ENCODE measurements at regions not wholly inside any gene's neighbourhood (a gene's known extent, or its start where the extent isn't known, plus 50 kb on each side); places are given as distances from the start of the nearest gene placed in this dataset.

- DNase-seq (ENCODE audit: low spot score): no peak
- in situ Hi-C loops (cut with HindIII; ENCODE audit: low sequenced_read_pairs): no loop called here
These were observed 290.8 kb upstream of the B3GAT1 start for GRCh38 chr11:134702827-134703226.

GRCh38 chr11:134701564-134702165, 289.6 kb upstream of the B3GAT1 start:
- in situ Hi-C loops (cut with HindIII; ENCODE audit: low sequenced_read_pairs): no loop called here

GRCh38 chr11:134700101-134700640, 288.1 kb upstream of the B3GAT1 start:
- in situ Hi-C loops (cut with HindIII; ENCODE audit: low sequenced_read_pairs): no loop called here
- DNase-seq (ENCODE audit: low spot score): no peak

More at GRCh38 chr11:134701564-134702165, 289.6 kb upstream of the B3GAT1 start:
- no peak for DNase-seq (ENCODE audit: low spot score)

GRCh38 chr11:134696455-134696854, 284.4 kb upstream of the B3GAT1 start:
- no peak for DNase-seq (ENCODE audit: low spot score)
- in situ Hi-C loops (cut with HindIII; ENCODE audit: low sequenced_read_pairs): no loop called here

- in situ Hi-C loops (cut with HindIII; ENCODE audit: low sequenced_read_pairs): no loop called here
- DNase-seq (ENCODE audit: low spot score): no peak
These were observed 279.9 kb upstream of the B3GAT1 start for GRCh38 chr11:134691985-134692384.

GRCh38 chr11:134691295-134691873, 279.3 kb upstream of the B3GAT1 start:
- in situ Hi-C loops (cut with HindIII; ENCODE audit: low sequenced_read_pairs): no loop called here
- no peak for DNase-seq (ENCODE audit: low spot score)

GRCh38 chr11:134689886-134690285, 277.8 kb upstream of the B3GAT1 start:
- in situ Hi-C loops (cut with HindIII; ENCODE audit: low sequenced_read_pairs): no loop called here
- no peak for DNase-seq (ENCODE audit: low spot score)

GRCh38 chr11:134687548-134687947, 275.5 kb upstream of the B3GAT1 start:
- in situ Hi-C loops (cut with HindIII; ENCODE audit: low sequenced_read_pairs): no loop called here
- no peak for DNase-seq (ENCODE audit: low spot score)

- in situ Hi-C loops (cut with HindIII; ENCODE audit: low sequenced_read_pairs): no loop called here
- DNase-seq (ENCODE audit: low spot score): no peak
These were observed 274.5 kb upstream of the B3GAT1 start for GRCh38 chr11:134686460-134687061.

- DNase-seq (ENCODE audit: low spot score): peak; percentile 2
- in situ Hi-C loops (cut with HindIII; ENCODE audit: low sequenced_read_pairs): no loop called here
These were observed 273.8 kb upstream of the B3GAT1 start for GRCh38 chr11:134685793-134686380.

- in situ Hi-C loops (cut with HindIII; ENCODE audit: low sequenced_read_pairs): no loop called here
- no peak for DNase-seq (ENCODE audit: low spot score)
These were observed 272.5 kb upstream of the B3GAT1 start for GRCh38 chr11:134684576-134684975.

GRCh38 chr11:134683860-134684259, 271.8 kb upstream of the B3GAT1 start:
- in situ Hi-C loops (cut with HindIII; ENCODE audit: low sequenced_read_pairs): no loop called here
- no peak for DNase-seq (ENCODE audit: low spot score)

GRCh38 chr11:134682577-134682976, 270.5 kb upstream of the B3GAT1 start:
- in situ Hi-C loops (cut with HindIII; ENCODE audit: low sequenced_read_pairs): no loop called here

GRCh38 chr11:134679592-134679991, 267.6 kb upstream of the B3GAT1 start:
- DNase-seq (ENCODE audit: low spot score): no peak
- in situ Hi-C loops (cut with HindIII; ENCODE audit: low sequenced_read_pairs): no loop called here

More at GRCh38 chr11:134682577-134682976, 270.5 kb upstream of the B3GAT1 start:
- DNase-seq (ENCODE audit: low spot score): no peak

- in situ Hi-C loops (cut with HindIII; ENCODE audit: low sequenced_read_pairs): no loop called here
- no peak for DNase-seq (ENCODE audit: low spot score)
These were observed 266.7 kb upstream of the B3GAT1 start for GRCh38 chr11:134678744-134679143.

- in situ Hi-C loops (cut with HindIII; ENCODE audit: low sequenced_read_pairs): no loop called here
- DNase-seq (ENCODE audit: low spot score): no peak
These were observed 266.0 kb upstream of the B3GAT1 start for GRCh38 chr11:134677891-134678551.

GRCh38 chr11:134677397-134677822, 265.4 kb upstream of the B3GAT1 start:
- DNase-seq (ENCODE audit: low spot score): no peak
- in situ Hi-C loops (cut with HindIII; ENCODE audit: low sequenced_read_pairs): no loop called here

GRCh38 chr11:134676516-134677287, 264.7 kb upstream of the B3GAT1 start:
- in situ Hi-C loops (cut with HindIII; ENCODE audit: low sequenced_read_pairs): no loop called here
- no peak for DNase-seq (ENCODE audit: low spot score)

GRCh38 chr11:134675983-134676382, 263.9 kb upstream of the B3GAT1 start:
- no peak for DNase-seq (ENCODE audit: low spot score)
- in situ Hi-C loops (cut with HindIII; ENCODE audit: low sequenced_read_pairs): no loop called here
